ENCODE measurements at regions not wholly inside any gene's neighbourhood (a gene's known extent, or its start where the extent isn't known, plus 50 kb on each side); places are given as distances from the start of the nearest gene placed in this dataset.

- Histone ChIP-seq H3K4me1 (ENCODE audit: control insufficient read depth in 1 of 2, insufficient read depth in 2 of 2, low read length in 2 of 2) (peaks cover 11 to 19% of the 10 kb centered on the region in 2 donors), H3K27ac (ENCODE audit: low read depth, low read length) (no peak overlapping the region), H3K9ac (ENCODE audit: low read depth in 1 of 2, low read length in 2 of 2) (no peak overlapping the region), H3K4me3 (ENCODE audit: low read depth in 1 of 2, low read length in 2 of 2) (no peak overlapping the region), H3K9me3 (ENCODE audit: control insufficient read depth in 1 of 2, low read length in 2 of 2) (no peaks in the 10 kb centered on the region), H3K27me3 (ENCODE audit: control insufficient read depth in 1 of 2, insufficient read depth in 2 of 2, low read length in 2 of 2) (no peaks in the 10 kb centered on the region), H3K36me3 (ENCODE audit: control insufficient read depth in 1 of 2, insufficient read depth in 2 of 2, low read length in 2 of 2) (no peaks in the 10 kb centered on the region)
Measured at GRCh38 chr9:115296831-115297565, 179.0 kb upstream of the TNC start.

GRCh38 chr9:115300116-115300515, 182.2 kb upstream of the TNC start:
- Histone ChIP-seq H3K36me3 (ENCODE audit: control insufficient read depth in 1 of 2, insufficient read depth in 2 of 2, low read length in 2 of 2) (no peaks in the 10 kb centered on the region), H3K4me3 (ENCODE audit: low read depth in 1 of 2, low read length in 2 of 2) (no peak overlapping the region), H3K4me1 (ENCODE audit: control insufficient read depth in 1 of 2, insufficient read depth in 2 of 2, low read length in 2 of 2) (peaks cover 0 to 8% of the 10 kb centered on the region in 2 donors), H3K9ac (ENCODE audit: low read depth in 1 of 2, low read length in 2 of 2) (no peak overlapping the region), H3K9me3 (ENCODE audit: control insufficient read depth in 1 of 2, low read length in 2 of 2) (no peaks in the 10 kb centered on the region), H3K27ac (ENCODE audit: low read depth, low read length) (no peak overlapping the region), H3K27me3 (ENCODE audit: control insufficient read depth in 1 of 2, insufficient read depth in 2 of 2, low read length in 2 of 2) (no peaks in the 10 kb centered on the region)

DNA sequence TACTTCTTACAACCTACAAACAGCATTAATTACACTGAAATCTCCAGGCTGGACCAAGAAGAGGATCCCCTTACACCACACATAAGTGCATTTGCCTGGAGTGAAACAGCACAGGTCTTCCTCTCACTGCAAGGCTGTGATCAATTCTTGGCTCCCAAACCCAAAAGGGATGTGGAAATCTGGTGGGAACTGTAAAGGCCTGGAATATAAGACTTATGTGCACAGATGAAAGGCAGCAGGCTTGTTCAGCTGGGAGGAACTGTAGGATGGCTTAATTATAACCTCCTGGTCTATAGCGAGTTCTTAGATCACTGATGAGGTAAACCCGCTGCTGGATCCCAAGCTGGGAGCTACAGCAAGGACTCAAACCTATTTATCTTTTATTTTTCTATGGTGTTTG, 182.9 kb upstream of the TNC start:
- H3K27ac ChIP-seq (ENCODE audit: low read depth, low read length) = no peak overlapping the region

DNA sequence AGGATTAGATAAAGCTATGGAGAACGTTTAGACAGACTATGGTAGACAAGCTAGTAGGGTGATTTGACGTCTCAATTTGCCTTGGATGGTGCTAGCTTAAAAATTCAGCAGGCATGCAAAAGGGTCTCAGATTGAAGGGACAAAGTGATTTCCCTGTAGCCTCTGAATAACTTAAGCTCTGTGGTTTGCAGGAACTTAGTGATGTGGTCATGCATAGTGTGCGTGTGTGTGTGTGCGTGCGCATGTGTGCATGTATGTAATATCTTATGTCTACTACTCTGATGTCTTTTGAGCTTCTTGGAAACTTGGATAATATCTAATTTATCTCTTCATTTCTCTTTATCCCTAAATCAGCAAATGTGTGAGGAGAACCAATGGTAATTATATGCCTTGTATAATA, 183.6 kb upstream of the TNC start:
- Histone ChIP-seq H3K4me1 (ENCODE audit: control insufficient read depth in 1 of 2, insufficient read depth in 2 of 2, low read length in 2 of 2) (no peaks in the 10 kb centered on the region), H3K27ac (ENCODE audit: low read depth, low read length) (no peak overlapping the region), H3K4me3 (ENCODE audit: low read depth in 1 of 2, low read length in 2 of 2) (no peak overlapping the region), H3K36me3 (ENCODE audit: control insufficient read depth in 1 of 2, insufficient read depth in 2 of 2, low read length in 2 of 2) (no peaks in the 10 kb centered on the region), H3K9ac (ENCODE audit: low read depth in 1 of 2, low read length in 2 of 2) (no peak overlapping the region), H3K27me3 (ENCODE audit: control insufficient read depth in 1 of 2, insufficient read depth in 2 of 2, low read length in 2 of 2) (no peaks in the 10 kb centered on the region), H3K9me3 (ENCODE audit: control insufficient read depth in 1 of 2, low read length in 2 of 2) (no peaks in the 10 kb centered on the region)

More for the DNA sequence above, 182.9 kb upstream of the TNC start:
- Histone ChIP-seq H3K9ac (ENCODE audit: low read depth in 1 of 2, low read length in 2 of 2) (no peak overlapping the region), H3K4me1 (ENCODE audit: control insufficient read depth in 1 of 2, insufficient read depth in 2 of 2, low read length in 2 of 2) (peaks cover 0 to under 1% of the 10 kb centered on the region in 2 donors), H3K36me3 (ENCODE audit: control insufficient read depth in 1 of 2, insufficient read depth in 2 of 2, low read length in 2 of 2) (no peaks in the 10 kb centered on the region), H3K4me3 (ENCODE audit: low read depth in 1 of 2, low read length in 2 of 2) (no peak overlapping the region), H3K9me3 (ENCODE audit: control insufficient read depth in 1 of 2, low read length in 2 of 2) (no peaks in the 10 kb centered on the region), H3K27me3 (ENCODE audit: control insufficient read depth in 1 of 2, insufficient read depth in 2 of 2, low read length in 2 of 2) (no peaks in the 10 kb centered on the region)

DNA sequence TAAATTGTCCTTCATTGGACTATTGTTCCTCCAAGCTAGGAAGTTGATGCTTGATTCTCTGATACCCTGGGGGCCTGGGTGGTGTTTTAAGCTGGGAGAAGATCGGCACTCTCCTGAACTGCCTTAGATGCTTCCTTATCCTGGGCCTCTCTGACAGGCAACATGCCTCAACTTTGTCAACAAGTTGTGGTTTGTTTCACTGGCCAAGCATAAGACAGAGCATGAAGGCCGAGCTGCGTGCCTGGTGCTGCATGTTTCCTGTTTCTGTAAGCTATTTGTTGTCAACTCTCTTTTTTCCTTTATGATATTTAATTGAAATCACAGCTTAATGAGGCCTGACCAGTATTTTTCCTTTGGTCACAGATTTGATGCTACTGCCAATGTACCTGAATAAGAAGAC, 187.6 kb upstream of the TNC start:
- no peaks in the 10 kb centered on the region for H3K9me3 ChIP-seq (ENCODE audit: control insufficient read depth in 1 of 2, low read length in 2 of 2)

GRCh38 chr9:115306865-115307264, 188.9 kb upstream of the TNC start:
- Histone ChIP-seq H3K4me1 (ENCODE audit: control insufficient read depth in 1 of 2, insufficient read depth in 2 of 2, low read length in 2 of 2) (no peaks in the 10 kb centered on the region), H3K27me3 (ENCODE audit: control insufficient read depth in 1 of 2, insufficient read depth in 2 of 2, low read length in 2 of 2) (no peaks in the 10 kb centered on the region), H3K27ac (ENCODE audit: low read depth, low read length) (no peak overlapping the region), H3K9ac (ENCODE audit: low read depth in 1 of 2, low read length in 2 of 2) (no peak overlapping the region), H3K9me3 (ENCODE audit: control insufficient read depth in 1 of 2, low read length in 2 of 2) (no peaks in the 10 kb centered on the region), H3K36me3 (ENCODE audit: control insufficient read depth in 1 of 2, insufficient read depth in 2 of 2, low read length in 2 of 2) (no peaks in the 10 kb centered on the region), H3K4me3 (ENCODE audit: low read depth in 1 of 2, low read length in 2 of 2) (no peak overlapping the region)

More for the DNA sequence above, 187.6 kb upstream of the TNC start:
- H3K4me1 ChIP-seq (ENCODE audit: control insufficient read depth in 1 of 2, insufficient read depth in 2 of 2, low read length in 2 of 2) = no peaks in the 10 kb centered on the region
- H3K4me3 ChIP-seq (ENCODE audit: low read depth in 1 of 2, low read length in 2 of 2) = no peak overlapping the region
- H3K9ac ChIP-seq (ENCODE audit: low read depth in 1 of 2, low read length in 2 of 2) = no peak overlapping the region
- no peak overlapping the region for H3K27ac ChIP-seq (ENCODE audit: low read depth, low read length)
- H3K36me3 ChIP-seq (ENCODE audit: control insufficient read depth in 1 of 2, insufficient read depth in 2 of 2, low read length in 2 of 2) = no peaks in the 10 kb centered on the region
- H3K27me3 ChIP-seq (ENCODE audit: control insufficient read depth in 1 of 2, insufficient read depth in 2 of 2, low read length in 2 of 2) = no peaks in the 10 kb centered on the region

DNA sequence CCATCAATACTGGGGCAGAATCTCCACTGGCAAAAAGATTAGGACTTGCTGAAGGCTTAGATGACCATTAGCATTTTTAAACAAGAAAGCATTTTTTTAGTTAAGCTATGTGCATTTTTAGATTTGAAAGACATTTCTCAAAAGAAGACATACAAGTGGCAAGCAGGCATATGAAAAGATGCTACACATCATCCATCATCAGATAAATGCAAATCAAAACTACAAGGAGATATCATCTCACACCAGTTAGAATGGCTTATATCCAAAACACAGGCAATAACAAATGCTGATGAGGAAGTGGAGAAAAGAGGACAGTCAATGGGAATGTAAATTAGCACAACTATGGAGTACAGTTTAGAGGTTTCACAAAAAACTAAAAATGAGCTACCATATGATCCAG, 195.6 kb upstream of the TNC start:
- H3K4me3 ChIP-seq (ENCODE audit: low read depth in 1 of 2, low read length in 2 of 2) = no peak overlapping the region
- H3K27me3 ChIP-seq (ENCODE audit: control insufficient read depth in 1 of 2, insufficient read depth in 2 of 2, low read length in 2 of 2) = no peaks in the 10 kb centered on the region
- H3K36me3 ChIP-seq (ENCODE audit: control insufficient read depth in 1 of 2, insufficient read depth in 2 of 2, low read length in 2 of 2) = no peaks in the 10 kb centered on the region
- H3K27ac ChIP-seq (ENCODE audit: low read depth, low read length) = no peak overlapping the region
- no peaks in the 10 kb centered on the region for H3K9me3 ChIP-seq (ENCODE audit: control insufficient read depth in 1 of 2, low read length in 2 of 2)
- no peak overlapping the region for H3K9ac ChIP-seq (ENCODE audit: low read depth in 1 of 2, low read length in 2 of 2)
- H3K4me1 ChIP-seq (ENCODE audit: control insufficient read depth in 1 of 2, insufficient read depth in 2 of 2, low read length in 2 of 2) = no peaks in the 10 kb centered on the region

- Histone ChIP-seq H3K27me3 (ENCODE audit: control insufficient read depth in 1 of 2, insufficient read depth in 2 of 2, low read length in 2 of 2) (no peaks in the 10 kb centered on the region), H3K9me3 (ENCODE audit: control insufficient read depth in 1 of 2, low read length in 2 of 2) (no peaks in the 10 kb centered on the region), H3K9ac (ENCODE audit: low read depth in 1 of 2, low read length in 2 of 2) (no peak overlapping the region), H3K4me3 (ENCODE audit: low read depth in 1 of 2, low read length in 2 of 2) (no peak overlapping the region), H3K4me1 (ENCODE audit: control insufficient read depth in 1 of 2, insufficient read depth in 2 of 2, low read length in 2 of 2) (peaks cover 0 to 4% of the 10 kb centered on the region in 2 donors), H3K36me3 (ENCODE audit: control insufficient read depth in 1 of 2, insufficient read depth in 2 of 2, low read length in 2 of 2) (no peaks in the 10 kb centered on the region), H3K27ac (ENCODE audit: low read depth, low read length) (no peak overlapping the region)
Measured at GRCh38 chr9:115326461-115326860, 208.5 kb upstream of the TNC start.

GRCh38 chr9:115327436-115328122, 209.6 kb upstream of the TNC start:
- H3K4me1 ChIP-seq (ENCODE audit: control insufficient read depth in 1 of 2, insufficient read depth in 2 of 2, low read length in 2 of 2) = peaks cover 0 to 4% of the 10 kb centered on the region in 2 donors
- H3K4me3 ChIP-seq (ENCODE audit: low read depth in 1 of 2, low read length in 2 of 2) = no peak overlapping the region
- H3K36me3 ChIP-seq (ENCODE audit: control insufficient read depth in 1 of 2, insufficient read depth in 2 of 2, low read length in 2 of 2) = no peaks in the 10 kb centered on the region
- no peak overlapping the region for H3K27ac ChIP-seq (ENCODE audit: low read depth, low read length)
- no peaks in the 10 kb centered on the region for H3K27me3 ChIP-seq (ENCODE audit: control insufficient read depth in 1 of 2, insufficient read depth in 2 of 2, low read length in 2 of 2)
- H3K9ac ChIP-seq (ENCODE audit: low read depth in 1 of 2, low read length in 2 of 2) = no peak overlapping the region
- H3K9me3 ChIP-seq (ENCODE audit: control insufficient read depth in 1 of 2, low read length in 2 of 2) = no peaks in the 10 kb centered on the region

GRCh38 chr9:115328228-115328627, 210.3 kb upstream of the TNC start:
- H3K27ac ChIP-seq (ENCODE audit: low read depth, low read length) = no peak overlapping the region
- no peak overlapping the region for H3K9ac ChIP-seq (ENCODE audit: low read depth in 1 of 2, low read length in 2 of 2)
- no peaks in the 10 kb centered on the region for H3K9me3 ChIP-seq (ENCODE audit: control insufficient read depth in 1 of 2, low read length in 2 of 2)
- H3K36me3 ChIP-seq (ENCODE audit: control insufficient read depth in 1 of 2, insufficient read depth in 2 of 2, low read length in 2 of 2) = no peaks in the 10 kb centered on the region
- peaks cover 0 to 4% of the 10 kb centered on the region in 2 donors for H3K4me1 ChIP-seq (ENCODE audit: control insufficient read depth in 1 of 2, insufficient read depth in 2 of 2, low read length in 2 of 2)
- no peaks in the 10 kb centered on the region for H3K27me3 ChIP-seq (ENCODE audit: control insufficient read depth in 1 of 2, insufficient read depth in 2 of 2, low read length in 2 of 2)
- H3K4me3 ChIP-seq (ENCODE audit: low read depth in 1 of 2, low read length in 2 of 2) = no peak overlapping the region
